Right atrium auricular region (tissue), 2 donors: ENCODE measurements at regions not wholly inside any gene's neighbourhood (a gene's known extent, or its start where the extent isn't known, plus 50 kb on each side); places are given as distances from the start of the nearest gene placed in this dataset.

Experiments used
- DNase-seq: peaks from one replicate; pipeline ENCODE4 v3.0.0-alpha.2; 2019; ENCODE audit warnings: low spot score
- H3K27ac ChIP-seq, 2 donors: fragments of 200-600 bp; sonication (generic); 1 replicate in 1 of 2; 2 replicates in 1 of 2; pipeline ENCODE4 v1.5.1; 2016 to 2019
- H3K27me3 ChIP-seq, 2 donors: fragments of 200-600 bp; sonication (generic); one replicate each; pipeline versions ENCODE4 v1.5.1 to v1.6.0; 2017 to 2019
- H3K36me3 ChIP-seq: fragments of 200-600 bp; sonication (generic); one replicate; pipeline ENCODE4 v1.5.1; 2016
- H3K4me1 ChIP-seq, 2 donors: fragments of 200-600 bp; sonication (generic); one replicate each; pipeline versions ENCODE4 v1.5.1 to v1.6.0; 2017 to 2019
- H3K4me3 ChIP-seq, 2 donors: fragments of 200-600 bp; sonication (generic); 1 replicate in 1 of 2; 2 replicates in 1 of 2; pipeline ENCODE4 v1.5.1; 2017 to 2019; ENCODE audit warnings: mild to moderate bottlenecking in 1 of 2, moderate library complexity in 1 of 2
- H3K9me3 ChIP-seq, 2 donors: fragments of 200-600 bp; sonication (generic); one replicate each; pipeline ENCODE4 v1.5.1; 2019
- TF ChIP-seq, protein P1 (sequence below), 2 donors: fragments of 200-600 bp; sonication (generic); IDR thresholded peaks; one replicate each; pipeline ENCODE4 v1.5.1; 2019; ENCODE audit warnings: antibody characterized with exemption in 2 of 2

DNA sequence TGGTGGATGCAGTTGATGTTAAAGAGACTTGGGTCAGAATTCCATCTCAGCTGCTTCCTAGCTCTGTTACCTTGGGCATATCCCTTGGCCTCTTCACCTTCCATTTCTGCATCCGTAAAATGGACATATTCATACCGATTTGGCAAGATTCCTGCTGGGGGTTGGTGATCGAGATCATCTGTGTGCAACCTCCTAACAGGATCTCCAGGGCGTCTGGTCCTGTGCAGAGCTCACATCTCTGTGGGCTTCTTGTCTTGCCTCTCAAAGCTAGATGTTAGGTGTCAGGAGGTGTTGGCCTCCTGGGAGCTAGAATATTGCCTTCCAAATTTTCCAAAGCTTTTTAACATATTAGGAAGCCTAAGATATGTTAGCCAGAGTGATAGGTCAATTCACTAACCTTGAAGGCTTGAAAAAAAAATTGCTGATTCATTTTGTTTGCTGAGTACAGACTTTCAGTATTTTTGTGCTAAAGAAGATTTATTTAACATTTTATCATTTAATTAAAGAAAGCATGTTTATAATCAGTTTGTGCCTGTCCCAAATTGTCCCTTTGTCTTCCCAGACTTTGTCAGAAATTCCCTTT lies 69.7 kb upstream of the ZNF516 start:
- TF ChIP-seq, protein P1, sequence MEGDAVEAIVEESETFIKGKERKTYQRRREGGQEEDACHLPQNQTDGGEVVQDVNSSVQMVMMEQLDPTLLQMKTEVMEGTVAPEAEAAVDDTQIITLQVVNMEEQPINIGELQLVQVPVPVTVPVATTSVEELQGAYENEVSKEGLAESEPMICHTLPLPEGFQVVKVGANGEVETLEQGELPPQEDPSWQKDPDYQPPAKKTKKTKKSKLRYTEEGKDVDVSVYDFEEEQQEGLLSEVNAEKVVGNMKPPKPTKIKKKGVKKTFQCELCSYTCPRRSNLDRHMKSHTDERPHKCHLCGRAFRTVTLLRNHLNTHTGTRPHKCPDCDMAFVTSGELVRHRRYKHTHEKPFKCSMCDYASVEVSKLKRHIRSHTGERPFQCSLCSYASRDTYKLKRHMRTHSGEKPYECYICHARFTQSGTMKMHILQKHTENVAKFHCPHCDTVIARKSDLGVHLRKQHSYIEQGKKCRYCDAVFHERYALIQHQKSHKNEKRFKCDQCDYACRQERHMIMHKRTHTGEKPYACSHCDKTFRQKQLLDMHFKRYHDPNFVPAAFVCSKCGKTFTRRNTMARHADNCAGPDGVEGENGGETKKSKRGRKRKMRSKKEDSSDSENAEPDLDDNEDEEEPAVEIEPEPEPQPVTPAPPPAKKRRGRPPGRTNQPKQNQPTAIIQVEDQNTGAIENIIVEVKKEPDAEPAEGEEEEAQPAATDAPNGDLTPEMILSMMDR (IDR thresholded peaks at IDR 0.05): no peak
- Histone ChIP-seq H3K4me1 (peaks cover 0 to 6% of the 10 kb centered on the region in 2 donors), H3K36me3 (no peaks in the 10 kb centered on the region), H3K27ac (peak overlapping the region; percentile 63 to 75), H3K4me3 (peak overlapping the region in 1 of 2 donors; percentile 35), H3K27me3 (no peaks in the 10 kb centered on the region), H3K9me3 (no peaks in the 10 kb centered on the region)
- DNase-seq: no peak

- Histone ChIP-seq H3K9me3 (no peaks in the 10 kb centered on the region), H3K4me3 (no peak overlapping the region), H3K36me3 (no peaks in the 10 kb centered on the region), H3K27me3 (no peaks in the 10 kb centered on the region), H3K27ac (peak overlapping the region in 1 of 2 donors; percentile 63), H3K4me1 (peaks cover 0 to 6% of the 10 kb centered on the region in 2 donors)
- TF ChIP-seq, protein P1 (IDR thresholded peaks at IDR 0.05): no peak
- no peak for DNase-seq
These were observed 69.1 kb upstream of the ZNF516 start for GRCh38 chr18:76564117-76564516.

- Histone ChIP-seq H3K4me3 (no peak overlapping the region), H3K9me3 (no peaks in the 10 kb centered on the region), H3K4me1 (peaks cover 0 to 6% of the 10 kb centered on the region in 2 donors), H3K27me3 (no peaks in the 10 kb centered on the region), H3K36me3 (no peaks in the 10 kb centered on the region), H3K27ac (no peak overlapping the region)
- TF ChIP-seq, protein P1 (IDR thresholded peaks at IDR 0.05): no peak
- no peak for DNase-seq
These were observed 67.5 kb upstream of the ZNF516 start for GRCh38 chr18:76562286-76563122.

DNA sequence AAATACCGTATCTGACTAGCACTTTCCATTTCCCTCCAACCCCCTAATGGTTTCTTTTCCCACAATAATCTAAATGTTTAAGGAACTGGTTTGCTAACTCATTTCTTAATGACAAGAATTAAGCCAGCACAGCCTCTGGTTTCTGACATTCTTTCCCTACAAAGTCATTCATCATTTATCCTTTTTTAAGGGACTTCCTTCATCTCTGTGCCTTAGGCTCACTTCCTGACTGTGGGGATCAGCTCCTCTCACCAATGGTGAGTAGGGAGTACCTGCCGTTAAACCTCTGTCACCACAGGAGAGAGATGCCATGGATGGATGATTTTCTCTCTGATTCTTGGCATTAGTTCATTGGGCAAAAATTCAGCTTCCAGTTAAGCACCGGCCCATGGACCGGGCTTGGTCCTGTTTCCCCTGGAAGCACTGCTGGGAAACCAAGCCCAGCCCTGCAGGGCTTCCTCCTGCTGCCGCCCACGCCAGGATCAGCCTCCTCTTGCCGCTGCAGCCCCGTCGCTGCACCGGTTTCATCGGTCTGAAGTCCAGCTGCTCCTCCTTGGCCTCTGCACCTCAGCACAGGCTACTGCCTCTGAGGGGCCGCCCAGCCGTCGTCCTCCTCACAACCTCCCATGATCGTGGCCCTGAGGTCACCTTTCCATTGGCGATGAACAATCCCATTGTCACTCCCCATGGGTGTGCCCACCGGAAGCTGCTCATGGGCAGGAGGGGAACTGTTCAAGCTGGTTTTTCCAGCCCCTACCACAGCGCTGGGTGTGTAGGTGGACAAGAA lies 64.0 kb upstream of the ZNF516 start:
- Histone ChIP-seq H3K36me3 (no peaks in the 10 kb centered on the region), H3K27ac (no peak overlapping the region), H3K4me1 (no peaks in the 10 kb centered on the region), H3K27me3 (no peaks in the 10 kb centered on the region), H3K9me3 (no peaks in the 10 kb centered on the region), H3K4me3 (no peak overlapping the region)
- TF ChIP-seq, protein P1 (IDR thresholded peaks at IDR 0.05): no peak
- DNase-seq: no peak

DNA sequence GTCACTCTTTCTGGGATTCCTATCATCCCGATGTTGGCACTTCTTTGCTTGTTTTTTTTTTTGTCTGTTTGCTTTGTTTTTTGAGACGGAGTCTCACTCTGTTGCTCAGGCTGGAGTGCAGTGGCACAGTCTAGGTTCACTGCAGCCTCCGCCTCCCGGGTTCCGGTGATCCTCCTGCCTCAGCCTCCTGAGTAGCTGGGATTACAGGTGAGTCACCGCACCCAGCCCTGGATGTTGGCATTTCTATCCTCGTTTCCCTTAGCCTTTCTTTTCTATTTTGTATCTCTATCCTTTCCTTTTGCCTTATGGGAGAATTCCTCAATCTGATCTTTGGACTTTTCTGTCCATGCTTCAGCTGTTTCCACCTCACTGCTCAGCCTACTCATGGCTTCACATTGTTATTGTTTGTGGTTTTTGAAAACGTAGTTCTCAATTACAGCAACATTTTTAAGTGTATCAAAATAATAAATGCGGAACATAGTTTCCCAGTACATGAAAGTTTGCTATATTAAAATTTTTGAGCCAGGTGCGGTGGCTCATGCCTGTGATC lies 62.1 kb upstream of the ZNF516 start:
- Histone ChIP-seq H3K4me1 (no peaks in the 10 kb centered on the region), H3K9me3 (no peaks in the 10 kb centered on the region), H3K4me3 (no peak overlapping the region), H3K27me3 (no peaks in the 10 kb centered on the region), H3K36me3 (no peaks in the 10 kb centered on the region), H3K27ac (no peak overlapping the region)
- no peak for DNase-seq
- TF ChIP-seq, protein P1 (IDR thresholded peaks at IDR 0.05): no peak
